SK-N-SH (cell line): ENCODE measurements at regions not wholly inside any gene's neighbourhood (a gene's known extent, or its start where the extent isn't known, plus 50 kb on each side); places are given as distances from the start of the nearest gene placed in this dataset.

Source experiments
- CTCF ChIP-seq: fragments of 200-600 bp; sonication (generic); IDR thresholded peaks from 2 replicates; pipeline ENCODE4 v1.6.1; 2017; ENCODE audit warnings: antibody characterized with exemption, mild to moderate bottlenecking, moderate library complexity
- RAD21 ChIP-seq: IDR thresholded peaks from 2 replicates; pipeline ENCODE4 v1.6.1; 2012; ENCODE audit warnings: mild to moderate bottlenecking, low read length
- RCOR1 ChIP-seq: fragments of 150-350 bp; IDR thresholded peaks from 2 replicates; pipeline ENCODE4 v1.6.1; 2017; ENCODE audit warnings: antibody characterized with exemption, low read length
- ZBTB33 ChIP-seq: IDR thresholded peaks from 2 replicates; pipeline ENCODE4 v1.4.0; 2012; ENCODE audit warnings: low read depth, borderline replicate concordance

- no peak for TF ChIP-seq CTCF
- TF ChIP-seq RAD21 = no peak
- no peak for TF ChIP-seq ZBTB33
- no peak for TF ChIP-seq RCOR1
These were observed 371.7 kb downstream of the SOX9 start for GRCh38 chr17:72492494-72492893.
